Hepatocyte (in vitro differentiated cells): ENCODE measurements at regions not wholly inside any gene's neighbourhood (a gene's known extent, or its start where the extent isn't known, plus 50 kb on each side); places are given as distances from the start of the nearest gene placed in this dataset.

Experiments used
- DNase-seq: peaks from one replicate; pipeline ENCODE4 v3.0.0-alpha.2; 2016; ENCODE audit warnings: low spot score
- H2AFZ ChIP-seq: fragments of 200-600 bp; sonication (generic); 2 replicates; pipeline ENCODE4 v1.6.0; 2016; ENCODE audit warnings: antibody characterized with exemption, mild to moderate bottlenecking
- H3K27ac ChIP-seq: fragments of 200-600 bp; sonication (generic); 2 replicates; pipeline ENCODE4 v1.5.1; 2016; ENCODE audit warnings: mild to moderate bottlenecking
- H3K27me3 ChIP-seq: fragments of 200-600 bp; sonication (generic); 2 replicates; pipeline ENCODE4 v1.6.1; 2016
- H3K36me3 ChIP-seq: fragments of 200-600 bp; sonication (generic); replicated peaks from 2 replicates; pipeline ENCODE4 v1.5.1; 2016; ENCODE audit warnings: low read depth; ENCODE audit not compliant: insufficient read depth
- H3K4me1 ChIP-seq: fragments of 200-600 bp; sonication (generic); 2 replicates; pipeline ENCODE4 v1.5.1; 2016; ENCODE audit warnings: mild to moderate bottlenecking, moderate library complexity; ENCODE audit not compliant: insufficient read depth
- H3K4me2 ChIP-seq: fragments of 200-600 bp; sonication (generic); 2 replicates; pipeline ENCODE4 v1.6.0; 2016
- H3K4me3 ChIP-seq: fragments of 200-600 bp; sonication (generic); 2 replicates; pipeline ENCODE4 v1.5.1; 2016; ENCODE audit warnings: mild to moderate bottlenecking
- H3K79me2 ChIP-seq: fragments of 200-600 bp; sonication (generic); 2 replicates; pipeline ENCODE4 v1.6.0; 2017; ENCODE audit warnings: mild to moderate bottlenecking
- H3K9me2 ChIP-seq: fragments of 200-600 bp; sonication (generic); replicated peaks from 2 replicates; pipeline ENCODE4 v1.6.0; 2017; ENCODE audit warnings: mild to moderate bottlenecking; ENCODE audit not compliant: insufficient read depth
- H3K9me3 ChIP-seq: fragments of 200-600 bp; sonication (generic); 2 replicates; pipeline ENCODE4 v1.5.1; 2016; ENCODE audit warnings: low read depth, mild to moderate bottlenecking
- H4K20me1 ChIP-seq: fragments of 200-600 bp; sonication (generic); 2 replicates; pipeline ENCODE4 v1.6.0; 2016; ENCODE audit warnings: mild to moderate bottlenecking; ENCODE audit not compliant: insufficient read depth, poor library complexity, severe bottlenecking
- CTCF ChIP-seq: fragments of 200-600 bp; sonication (generic); IDR thresholded peaks from 2 replicates; pipeline ENCODE4 v1.5.1; 2016; ENCODE audit warnings: antibody characterized with exemption, mild to moderate bottlenecking; ENCODE audit not compliant: poor library complexity
- EZH2 ChIP-seq: fragments of 200-600 bp; sonication (generic); IDR thresholded peaks from 2 replicates; pipeline ENCODE4 v1.6.1; 2016; ENCODE audit warnings: antibody characterized with exemption, mild to moderate bottlenecking, borderline replicate concordance
- EZH2phosphoT487 ChIP-seq: fragments of 200-600 bp; sonication (generic); IDR thresholded peaks from one replicate; pipeline ENCODE4 v1.6.1; 2018; ENCODE audit warnings: antibody characterized with exemption, mild to moderate bottlenecking, low read depth, moderate library complexity; ENCODE audit not compliant: unreplicated experiment, severe bottlenecking
- WGBS: methylation state at CpG from one replicate; pipeline ENCODE4 v1.1.6; 2016; ENCODE audit warnings: low lambda C conversion rate; ENCODE audit errors: missing lambda C conversion rate; 5-methylcytosine and 5-hydroxymethylcytosine counted together

GRCh38 chr6:145032562-145033145 lies 702.7 kb downstream of the EPM2A start:
- WGBS: 93% methylated on average over 2 of the region's 2 CpGs
- DNase-seq: no peak
- H3K4me2 ChIP-seq: no peak overlapping the region
- H3K27me3 ChIP-seq: no peaks in the 10 kb centered on the region
- H3K36me3 ChIP-seq: no peaks in the 10 kb centered on the region
- H3K79me2 ChIP-seq: no peaks in the 10 kb centered on the region
- H3K4me3 ChIP-seq: no peak overlapping the region
- H3K9me3 ChIP-seq: no peaks in the 10 kb centered on the region
- no peaks in the 10 kb centered on the region for H4K20me1 ChIP-seq
- no peaks in the 10 kb centered on the region for H3K9me2 ChIP-seq
- no peaks in the 10 kb centered on the region for H3K4me1 ChIP-seq
- H3K27ac ChIP-seq: no peak overlapping the region
- TF ChIP-seq CTCF (no peak), EZH2 (no peak), EZH2phosphoT487 (no peak)
- no peak overlapping the region for H2AFZ ChIP-seq

- H3K9me3 ChIP-seq: no peaks in the 10 kb centered on the region
- H3K27ac ChIP-seq: no peak overlapping the region
- H3K9me2 ChIP-seq: no peaks in the 10 kb centered on the region
- no peaks in the 10 kb centered on the region for H3K36me3 ChIP-seq
- H3K4me2 ChIP-seq: no peak overlapping the region
- no peaks in the 10 kb centered on the region for H3K27me3 ChIP-seq
- TF ChIP-seq EZH2: no peak
- TF ChIP-seq CTCF: no peak
- no peak for TF ChIP-seq EZH2phosphoT487
- no peak for DNase-seq
- H3K79me2 ChIP-seq: no peaks in the 10 kb centered on the region
- H3K4me3 ChIP-seq: no peak overlapping the region
- H4K20me1 ChIP-seq: no peaks in the 10 kb centered on the region
- no peak overlapping the region for H2AFZ ChIP-seq
- H3K4me1 ChIP-seq: no peaks in the 10 kb centered on the region
These were observed 700.7 kb downstream of the EPM2A start for GRCh38 chr6:145034664-145035063.

GRCh38 chr6:145036236-145036635 lies 699.1 kb downstream of the EPM2A start:
- 91% methylated on average over 5 of the region's 5 CpGs for WGBS
- Histone ChIP-seq H3K27ac (no peak overlapping the region), H3K4me1 (no peaks in the 10 kb centered on the region), H3K4me2 (no peak overlapping the region), H3K9me2 (no peaks in the 10 kb centered on the region), H3K27me3 (no peaks in the 10 kb centered on the region), H4K20me1 (no peaks in the 10 kb centered on the region), H2AFZ (no peak overlapping the region), H3K4me3 (no peak overlapping the region), H3K9me3 (no peaks in the 10 kb centered on the region), H3K36me3 (no peaks in the 10 kb centered on the region), H3K79me2 (no peaks in the 10 kb centered on the region)
- no peak for DNase-seq
- TF ChIP-seq EZH2: no peak
- no peak for TF ChIP-seq CTCF
- TF ChIP-seq EZH2phosphoT487: no peak
